GM21619 (cell line): ENCODE measurements at regions not wholly inside any gene's neighbourhood (a gene's known extent, or its start where the extent isn't known, plus 50 kb on each side); places are given as distances from the start of the nearest gene placed in this dataset.
"Not testable (repeated sequence)": the region's sequence is repeated elsewhere in the genome, so short reads cannot be mapped to it uniquely, and the experiment has no call there.

Experiments used
- ATAC-seq: cut with Tn5 transposase; IDR thresholded peaks from one replicate; pipeline ENCODE4 v1.9.1; 2021; ENCODE audit not compliant: unreplicated experiment

GRCh38 chr9:96133321-96134021, 168.5 kb downstream of the HSD17B3 start:
- no peak for ATAC-seq

- ATAC-seq: no peak
Observed at GRCh38 chr9:96131825-96132224, 170.2 kb downstream of the HSD17B3 start.

GRCh38 chr9:96130970-96131369, 171.0 kb downstream of the HSD17B3 start:
- ATAC-seq: no peak

- ATAC-seq: no peak
Observed at GRCh38 chr9:96129747-96130146, 172.2 kb downstream of the HSD17B3 start.

- ATAC-seq: no peak
Observed at GRCh38 chr9:96128880-96129279, 173.1 kb downstream of the HSD17B3 start.

- no peak for ATAC-seq
Observed at GRCh38 chr9:96126321-96126881, 175.6 kb downstream of the HSD17B3 start.

- ATAC-seq: no peak
Observed at GRCh38 chr9:96125624-96126023, 176.4 kb downstream of the HSD17B3 start.

- ATAC-seq: no peak
Observed at GRCh38 chr9:96122751-96123150, 179.2 kb downstream of the HSD17B3 start.

- ATAC-seq: no peak
Observed at GRCh38 chr9:96122282-96122681, 179.7 kb downstream of the HSD17B3 start.

- no peak for ATAC-seq
Observed at GRCh38 chr9:96121136-96121535, 180.8 kb downstream of the HSD17B3 start.

- no peak for ATAC-seq
Observed at GRCh38 chr9:96117398-96118080, 184.4 kb downstream of the HSD17B3 start.

- ATAC-seq: no peak
Observed at GRCh38 chr9:96116275-96117064, 185.5 kb downstream of the HSD17B3 start.

GRCh38 chr9:96115836-96116235, 186.1 kb downstream of the HSD17B3 start:
- no peak for ATAC-seq

- no peak for ATAC-seq
Observed at GRCh38 chr9:96113032-96113431, 188.9 kb downstream of the HSD17B3 start.

GRCh38 chr9:96109680-96110351, 192.2 kb downstream of the HSD17B3 start:
- ATAC-seq: no peak

- ATAC-seq: no peak
Observed at GRCh38 chr9:96108691-96109380, 193.1 kb downstream of the HSD17B3 start.

- no peak for ATAC-seq
Observed at GRCh38 chr9:96107436-96107835, 194.5 kb downstream of the HSD17B3 start.

GRCh38 chr9:96100385-96101300, 201.3 kb downstream of the HSD17B3 start:
- no peak for ATAC-seq

GRCh38 chr9:96090630-96091029, 211.3 kb downstream of the HSD17B3 start:
- ATAC-seq: not testable (repeated sequence)
